Amygdala (tissue), 56 donors: ENCODE measurements at regions not wholly inside any gene's neighbourhood (a gene's known extent, or its start where the extent isn't known, plus 50 kb on each side); places are given as distances from the start of the nearest gene placed in this dataset.
A peak's percentile ranks its signal among the peaks of the same experiment; 100 is the strongest.

Source experiments
- DNase-seq, 56 donors: peaks; one replicate each; lab custom pipeline; 2025; lab: John Stamatoyannopoulos, UW

DNA sequence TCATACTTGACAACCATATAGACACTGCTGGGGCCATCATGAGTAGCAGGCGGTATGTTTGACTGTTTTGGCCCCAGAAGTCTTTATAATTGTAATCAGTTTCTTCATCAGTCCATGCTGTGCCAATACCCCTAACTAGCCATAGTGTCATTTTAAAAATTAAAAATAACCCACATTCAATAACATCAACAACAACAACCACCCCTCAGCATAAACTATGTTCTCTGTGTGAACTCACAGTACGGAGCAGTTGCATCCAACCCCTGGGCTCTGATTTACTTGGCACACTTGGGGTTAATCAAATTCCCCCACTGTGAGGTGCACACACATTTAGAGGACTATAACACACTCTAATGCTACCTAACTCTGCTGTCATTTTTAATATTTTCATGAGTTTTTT is 553.7 kb downstream of the USP25 start:
- DNase-seq: no peak

DNA sequence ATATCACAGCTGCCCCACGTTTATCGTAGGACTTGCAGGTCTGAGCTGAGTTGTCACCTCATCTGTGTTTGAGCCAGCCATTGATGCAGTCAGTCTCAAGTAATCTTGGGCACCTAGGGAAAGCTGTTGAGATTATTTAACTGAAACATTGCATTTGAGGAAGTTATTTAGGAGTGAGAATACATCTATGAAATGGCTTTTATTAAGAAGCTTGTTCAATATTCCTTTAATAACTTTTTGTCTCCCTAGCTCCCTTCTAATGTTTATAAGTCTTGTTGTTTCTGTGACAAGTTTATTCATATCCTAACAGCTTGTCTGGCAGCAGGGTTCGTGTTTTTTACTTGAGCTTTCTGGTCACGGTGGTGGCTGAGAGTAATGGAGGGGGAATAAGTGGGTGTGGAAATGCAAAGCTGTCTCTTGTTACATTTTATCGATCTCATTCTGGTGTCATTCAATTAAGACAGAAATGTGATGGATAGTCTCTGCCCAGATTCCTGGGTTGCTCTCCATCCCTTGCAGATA is 555.9 kb downstream of the USP25 start:
- DNase-seq: peak in 3 of 56 donors; percentile 1 to 44 (median 16)

DNA sequence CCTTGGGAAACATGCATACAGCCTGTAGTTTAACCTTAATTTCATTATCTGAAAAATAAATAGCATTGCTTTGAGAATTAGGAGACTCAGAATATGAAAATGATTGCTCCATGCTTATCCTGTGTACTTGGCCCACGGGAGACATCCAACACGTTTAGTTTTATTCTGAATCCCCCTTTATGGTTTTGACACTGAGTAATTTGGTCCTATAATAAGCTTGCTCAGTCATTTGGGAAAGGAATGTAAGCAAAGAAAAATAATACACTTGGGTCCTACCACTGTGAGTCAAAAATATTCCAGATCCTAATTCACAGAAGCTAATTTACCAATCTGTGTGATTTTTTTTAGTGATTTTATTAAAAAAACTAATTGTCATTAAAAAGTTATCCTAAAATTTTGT is 557.3 kb downstream of the USP25 start:
- no peak for DNase-seq

DNA sequence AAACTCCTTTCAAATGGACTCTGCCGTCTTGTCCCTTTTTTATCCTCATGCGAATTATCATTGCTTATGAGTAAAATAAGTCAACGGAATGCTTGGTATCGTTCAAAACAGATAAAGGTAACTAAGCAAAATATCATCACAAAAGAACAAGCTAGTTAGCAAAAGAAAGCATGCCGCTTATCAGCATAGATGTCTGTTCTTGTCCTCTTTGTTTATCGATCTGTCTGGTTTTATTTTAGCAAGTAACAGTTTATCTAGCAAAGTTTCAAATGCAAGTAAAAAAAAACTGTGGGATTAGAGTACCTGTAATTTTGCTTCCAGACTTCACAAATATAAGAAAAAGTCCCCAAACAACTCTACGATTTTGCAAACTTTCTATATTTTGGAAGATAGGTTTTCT is 561.5 kb downstream of the USP25 start:
- DNase-seq: no peak

DNA sequence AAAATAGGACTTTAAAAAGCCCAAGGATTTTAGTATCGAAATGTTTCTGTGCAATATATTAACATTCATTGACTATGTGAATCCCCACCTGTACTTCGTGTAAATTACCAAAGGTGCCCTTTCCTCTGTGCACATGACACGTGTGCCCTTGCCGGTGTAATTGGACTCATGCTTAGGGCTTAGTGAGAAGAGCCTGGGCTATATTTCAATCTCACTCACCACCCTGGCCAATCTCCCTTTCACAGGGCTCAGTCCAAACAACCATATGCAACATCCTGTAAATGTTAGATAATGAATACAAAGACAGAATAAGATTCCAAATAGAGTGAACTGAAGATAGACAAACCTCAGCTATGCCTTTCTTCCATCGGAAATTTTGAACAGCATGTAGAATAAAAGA is 564.3 kb downstream of the USP25 start:
- DNase-seq: no peak

DNA sequence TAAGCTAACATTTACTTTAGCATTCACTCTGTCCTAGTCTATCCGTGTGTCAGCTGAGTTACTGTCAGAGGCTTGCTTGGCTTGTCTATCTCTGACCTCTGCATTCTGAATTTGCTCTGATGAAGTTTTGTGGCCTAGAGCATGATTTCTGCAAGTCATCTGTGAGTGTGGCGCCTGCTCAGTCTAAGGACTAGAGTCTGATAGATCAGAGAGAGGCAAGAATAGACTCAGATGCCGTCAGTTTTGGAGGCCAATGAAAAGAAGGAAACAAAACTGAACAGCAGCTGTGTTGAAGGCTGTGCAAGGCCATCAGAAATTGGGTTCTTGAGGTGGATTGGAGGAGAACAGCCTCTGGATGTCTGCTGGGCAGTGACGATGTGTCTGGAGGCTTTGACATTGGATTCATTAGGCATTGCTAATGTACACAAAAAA is 573.1 kb downstream of the USP25 start:
- peak in 23 of 56 donors; percentile 4 to 54 (median 23) for DNase-seq

DNA sequence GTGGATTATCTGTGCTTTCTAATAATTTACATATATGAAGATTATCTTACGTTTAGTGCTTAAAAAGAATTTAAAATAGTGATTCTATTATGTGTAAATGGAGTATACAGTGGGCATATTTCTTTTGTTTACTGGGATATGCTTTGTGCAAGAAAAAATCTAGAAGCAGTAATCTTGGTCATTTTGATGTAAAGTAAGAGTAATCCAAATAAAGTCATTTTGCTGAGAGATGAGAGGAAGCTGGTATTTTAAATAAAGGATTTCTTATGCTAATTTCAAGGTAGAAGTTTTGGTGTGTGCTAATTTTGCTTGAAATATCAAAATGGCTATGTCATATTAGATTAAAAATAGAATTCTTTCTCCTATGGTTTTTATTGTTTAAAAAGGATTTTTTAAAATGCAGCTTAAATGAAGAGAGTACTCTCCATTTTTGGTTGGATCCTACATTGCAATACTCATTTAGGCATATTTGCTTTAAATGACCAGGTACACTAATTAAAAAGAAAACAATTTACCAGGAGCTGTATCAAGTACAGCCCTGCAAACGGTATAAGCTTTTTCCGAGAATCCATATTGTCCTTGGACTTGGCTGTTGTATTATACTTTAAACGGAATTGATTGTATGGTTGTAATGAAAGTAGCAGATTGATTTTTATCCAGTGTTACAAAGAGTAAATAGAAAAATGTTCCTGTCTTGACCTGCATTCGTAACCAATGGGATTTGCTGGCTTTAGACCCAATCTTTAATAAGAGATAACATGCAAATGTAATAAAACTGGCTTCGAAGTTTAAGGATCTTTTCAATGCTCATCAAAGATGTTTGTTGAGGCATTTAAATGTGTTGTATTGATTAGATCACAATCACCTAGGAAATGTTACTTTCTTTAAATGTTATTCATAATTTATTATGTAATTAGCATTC is 574.7 kb downstream of the USP25 start:
- no peak for DNase-seq

DNA sequence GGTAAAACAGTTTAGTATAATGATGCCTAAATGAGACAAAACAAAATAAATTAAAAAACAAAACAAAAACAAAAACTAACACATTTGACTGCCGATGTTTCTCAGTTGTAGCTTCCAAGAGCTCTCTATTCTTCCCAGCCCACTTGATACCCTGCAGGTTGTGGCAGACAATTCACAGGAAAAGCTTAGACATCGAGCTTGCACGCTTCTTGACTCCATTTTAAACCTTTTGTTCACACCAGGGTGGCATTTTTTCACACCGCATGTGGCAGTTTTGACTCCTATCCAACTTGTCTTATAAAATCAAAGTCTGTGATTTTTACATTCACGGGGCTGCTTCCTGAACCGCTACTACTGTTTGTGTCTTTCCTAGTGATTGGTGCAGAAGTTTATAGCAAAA is 575.9 kb downstream of the USP25 start:
- peak in 14 of 56 donors; percentile 2 to 46 (median 23) for DNase-seq

DNA sequence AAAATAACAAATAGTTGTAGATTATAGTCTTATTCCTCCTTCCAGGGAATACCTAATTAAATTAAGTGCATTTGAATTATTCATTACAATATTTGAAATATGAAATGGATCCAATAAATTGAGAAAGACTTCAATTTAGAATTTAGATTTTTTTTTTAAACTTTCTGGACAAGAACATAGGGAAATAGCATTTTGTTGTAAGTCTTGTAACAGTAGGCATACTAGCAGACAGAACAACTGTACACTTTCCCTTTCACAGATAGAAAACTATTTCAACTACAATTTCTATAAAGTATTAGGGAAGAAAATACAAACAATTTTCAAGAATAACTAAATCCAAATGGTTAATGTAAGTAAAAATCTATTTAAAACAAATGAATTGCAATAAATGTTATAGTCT is 577.5 kb downstream of the USP25 start:
- DNase-seq: no peak

DNA sequence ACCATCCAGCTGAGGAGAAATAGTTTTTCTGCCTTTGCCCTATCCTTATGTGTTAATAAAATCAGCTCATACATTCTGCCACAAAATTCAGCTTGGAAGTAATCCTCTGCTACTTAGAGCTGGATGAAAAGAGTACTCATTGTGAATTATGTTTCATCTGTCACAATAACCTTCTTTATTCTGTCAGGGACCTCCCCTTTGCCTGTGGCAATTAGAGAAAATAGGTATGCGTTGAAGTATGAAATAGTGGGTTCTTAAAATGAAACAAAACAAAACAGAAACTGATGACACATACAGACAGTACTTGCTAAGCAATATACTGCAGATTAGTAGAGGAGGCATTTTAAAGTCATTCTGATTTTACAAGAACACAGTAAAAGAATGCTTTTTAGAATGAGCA is 578.5 kb downstream of the USP25 start:
- DNase-seq: no peak

DNA sequence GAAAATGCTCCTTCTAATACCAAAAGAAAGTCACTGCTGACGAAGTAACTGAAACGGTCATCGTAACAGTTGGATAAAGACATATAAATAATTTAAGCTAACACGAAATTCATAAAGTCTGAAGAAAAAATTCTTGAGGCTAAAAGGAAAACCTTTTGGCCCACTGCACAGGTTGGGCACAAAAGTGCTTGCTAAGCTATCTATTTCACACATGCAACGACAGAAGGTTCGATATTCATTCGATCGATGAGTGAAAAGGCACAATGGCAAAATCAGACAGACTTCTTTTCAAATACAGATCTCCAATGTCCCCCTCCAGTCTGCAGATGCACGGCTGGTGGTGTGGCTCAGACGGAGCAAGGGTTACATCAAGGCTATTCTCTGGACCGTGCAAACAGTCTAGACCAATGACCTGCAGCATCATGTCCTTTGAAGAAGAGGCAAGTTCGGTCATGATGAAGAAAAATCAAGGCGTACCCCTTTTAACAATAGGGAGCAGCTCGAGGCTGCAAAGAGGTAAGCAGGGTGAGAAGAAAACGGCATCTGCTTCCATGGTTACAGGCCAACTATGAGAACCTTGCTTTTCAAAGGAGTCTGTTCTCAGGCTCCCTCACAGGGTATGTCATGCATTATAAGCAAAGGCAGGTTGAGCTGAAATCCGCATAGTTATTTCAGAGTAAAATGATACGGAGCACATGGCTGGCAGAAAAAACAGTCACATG is 579.6 kb downstream of the USP25 start:
- peak in 20 of 56 donors; percentile 6 to 70 (median 44) for DNase-seq

DNA sequence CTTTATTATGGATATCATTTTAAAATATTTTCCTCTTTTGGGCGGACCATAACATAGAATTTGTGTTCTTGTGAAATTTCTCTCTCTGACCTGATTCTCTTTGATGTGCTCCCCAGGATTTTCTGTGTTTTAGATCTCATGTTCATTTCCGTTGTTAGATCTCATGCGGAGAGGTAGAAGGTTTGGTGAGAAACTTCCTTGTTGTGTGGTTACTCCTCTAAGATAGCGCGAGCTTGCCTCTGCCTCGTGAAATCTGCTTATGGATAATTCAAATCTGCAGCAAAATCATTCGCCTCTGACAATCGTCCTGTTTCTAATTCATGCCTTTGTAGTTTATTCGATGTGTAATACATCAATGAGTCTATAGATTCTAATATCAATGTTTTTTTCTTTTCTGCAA is 580.4 kb downstream of the USP25 start:
- peak in 3 of 56 donors; percentile 10 to 16 (median 11) for DNase-seq

DNA sequence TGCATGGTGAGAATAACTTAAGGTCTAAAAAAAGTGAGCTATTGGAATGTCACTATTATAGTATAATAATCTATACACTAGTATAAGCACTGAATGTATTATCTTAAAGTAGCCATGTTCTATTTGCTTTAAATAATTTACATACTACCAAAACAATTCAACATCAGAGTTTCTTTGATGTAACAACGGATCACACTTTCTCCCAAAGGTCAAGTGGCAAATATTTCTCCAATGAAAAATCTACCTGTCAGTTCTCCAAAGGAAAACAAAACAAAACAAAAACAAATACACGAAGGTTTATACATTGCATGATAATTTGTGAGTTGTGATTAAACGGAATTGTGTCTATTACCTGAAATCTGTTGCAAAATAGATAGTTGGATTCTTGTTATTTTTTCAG is 581.4 kb downstream of the USP25 start:
- no peak for DNase-seq

DNA sequence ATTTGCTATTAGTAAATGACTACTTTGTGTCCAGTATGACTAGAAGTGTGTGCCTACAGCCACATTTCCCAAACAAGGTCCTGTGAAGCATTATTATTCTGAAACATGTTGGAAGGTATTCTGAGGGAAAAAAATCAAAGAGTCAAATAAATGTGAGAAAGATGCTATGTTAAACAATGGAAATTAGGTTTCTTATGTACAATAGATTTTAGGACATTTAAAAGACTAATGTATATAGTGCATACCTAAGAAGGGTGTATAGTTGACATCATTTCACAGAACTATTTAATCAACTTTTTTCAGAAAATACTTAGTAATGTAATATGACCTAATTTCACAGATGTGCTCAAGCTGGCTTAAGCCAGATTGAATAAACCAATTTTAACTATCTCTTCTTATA is 582.5 kb downstream of the USP25 start:
- DNase-seq: no peak

DNA sequence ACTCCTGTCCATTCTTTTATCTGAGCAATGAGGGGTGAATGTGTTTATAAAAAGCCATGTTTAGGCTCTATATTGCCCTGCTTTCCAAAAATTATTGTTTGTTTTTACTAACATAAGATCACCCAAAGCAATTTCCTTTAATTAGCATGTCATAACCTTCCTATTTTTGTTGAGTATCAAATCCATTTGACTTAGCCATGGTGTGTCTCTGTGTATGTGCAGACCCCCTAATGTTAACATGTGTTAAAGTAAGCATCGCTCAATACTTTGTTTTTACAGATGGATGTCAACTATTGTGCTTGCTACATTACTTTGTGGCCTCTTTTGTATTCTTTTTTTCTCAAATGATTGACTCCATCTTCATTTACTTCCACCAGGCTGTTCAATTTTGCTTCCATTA is 585.4 kb downstream of the USP25 start:
- DNase-seq: no peak

DNA sequence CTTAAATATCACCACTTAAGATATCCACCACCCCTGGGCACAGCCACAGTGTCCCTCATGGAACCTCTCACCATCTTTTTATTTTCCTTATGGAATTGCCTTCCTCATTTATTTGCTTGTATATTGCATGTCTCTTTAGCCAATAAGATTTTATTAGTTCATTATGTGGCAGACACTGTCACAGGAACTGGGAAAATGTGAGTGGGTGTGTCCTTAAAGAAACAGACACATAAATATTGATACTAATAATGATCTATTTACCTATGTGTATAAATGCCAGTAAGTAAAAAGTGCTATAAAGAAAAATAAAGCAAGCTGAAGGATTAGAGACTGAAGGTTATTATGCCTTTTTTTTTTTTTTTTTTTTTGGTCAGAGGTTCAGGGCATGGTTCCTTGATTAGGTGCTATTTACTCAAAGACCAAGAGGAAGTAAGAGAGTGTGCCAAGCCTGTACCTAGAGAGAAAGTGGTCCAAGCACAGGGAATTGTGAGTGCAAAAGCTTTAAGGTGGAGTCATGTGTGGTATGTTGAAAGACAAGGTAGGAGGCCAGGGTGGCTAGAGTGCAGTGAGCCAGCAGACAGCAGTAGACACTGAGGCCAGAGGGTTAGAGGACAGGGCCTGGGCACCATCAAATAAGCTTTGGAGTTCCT is 589.0 kb downstream of the USP25 start:
- DNase-seq: no peak

DNA sequence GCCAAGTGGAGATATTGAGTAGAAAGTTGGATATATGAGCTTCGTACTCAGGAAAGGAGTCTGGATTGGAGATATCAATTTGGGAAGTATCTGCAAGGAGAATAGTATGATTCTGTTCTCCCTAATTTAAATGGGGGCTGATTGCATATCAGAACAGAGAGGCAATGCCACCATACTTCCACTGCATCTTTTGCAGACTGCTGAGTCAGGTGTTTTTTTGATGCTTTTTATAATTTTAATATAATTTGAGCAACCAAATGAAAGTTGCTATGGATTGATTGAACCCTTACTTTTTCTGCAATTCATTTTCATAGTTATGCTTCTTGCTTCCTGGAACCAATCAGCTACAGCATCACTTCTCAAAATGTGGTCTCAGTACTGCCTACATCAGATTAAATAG is 590.3 kb downstream of the USP25 start:
- no peak for DNase-seq

DNA sequence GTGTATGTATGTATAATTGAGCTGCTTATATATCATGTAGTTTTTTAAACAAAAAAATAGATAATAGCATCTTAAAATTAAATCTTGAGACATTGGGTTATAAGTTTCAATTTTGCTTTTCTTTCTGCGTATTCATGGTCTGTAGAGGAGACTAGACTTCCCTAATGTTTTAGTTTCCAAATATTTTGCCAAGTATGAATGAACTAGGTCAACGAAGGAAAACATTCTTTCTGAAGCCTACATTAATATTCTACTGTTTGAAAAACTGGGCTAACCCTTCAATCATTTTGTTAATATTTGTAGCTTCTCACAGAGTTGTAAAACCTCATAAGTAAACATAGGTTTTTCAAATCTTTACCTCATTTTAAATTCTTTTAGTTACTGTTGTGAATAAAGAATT is 592.7 kb downstream of the USP25 start:
- DNase-seq: no peak

DNA sequence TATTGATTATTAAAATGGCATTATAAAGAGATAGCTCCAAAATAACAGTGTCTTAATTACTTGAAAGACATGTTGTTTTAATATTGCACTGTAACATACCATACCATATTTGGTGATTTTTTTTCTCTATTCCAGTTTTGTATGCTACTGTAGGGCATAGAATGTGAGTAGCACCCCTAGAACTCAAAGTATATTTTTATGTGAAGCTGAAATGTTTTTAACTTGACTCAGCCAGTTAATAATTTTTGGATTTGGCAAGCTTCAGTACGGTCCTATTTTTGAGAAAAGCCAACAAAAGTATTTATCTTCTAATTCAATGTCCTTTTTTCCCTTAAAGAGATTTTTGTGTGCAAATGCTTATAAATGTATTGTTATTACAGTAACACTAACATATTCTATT is 593.8 kb downstream of the USP25 start:
- no peak for DNase-seq

DNA sequence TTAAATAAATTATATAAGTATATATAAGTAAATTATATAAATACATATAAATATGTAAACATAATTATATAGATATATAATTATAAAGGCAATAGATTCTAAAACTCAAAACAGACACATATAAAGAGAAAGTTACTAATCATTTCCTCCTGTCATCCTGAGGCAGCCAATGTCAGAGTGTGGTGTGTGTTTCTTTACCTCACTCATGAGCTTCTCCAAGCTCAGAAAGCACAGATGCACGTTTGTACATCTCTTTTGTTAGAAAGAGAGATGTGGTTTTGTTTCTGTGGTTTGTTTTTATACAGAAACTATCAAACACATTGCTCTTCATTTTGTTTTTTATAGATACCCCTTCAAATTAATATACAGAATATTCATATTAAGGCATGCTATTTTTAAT is 594.8 kb downstream of the USP25 start:
- DNase-seq: no peak
